ENCODE measurements at regions not wholly inside any gene's neighbourhood (a gene's known extent, or its start where the extent isn't known, plus 50 kb on each side); places are given as distances from the start of the nearest gene placed in this dataset.
"Not testable (repeated sequence)": the region's sequence is repeated elsewhere in the genome, so short reads cannot be mapped to it uniquely, and the experiment has no call there.

- 95 to 98% methylated on average over 4 to 5 of the region's 5 CpGs for WGBS, 2 experiments (ENCODE audit: insufficient coverage in 1 of 2, insufficient read length in 1 of 2)
- no peak for DNase-seq
- H3K4me1 Mint-ChIP-seq = no peaks in the 10 kb centered on the region
- H3K27me3 Mint-ChIP-seq (ENCODE audit: insufficient read depth) = no peaks in the 10 kb centered on the region
- Histone ChIP-seq H3K36me3 (ENCODE audit: control insufficient read depth, insufficient read depth, low read length) (no peaks in the 10 kb centered on the region), H3K9me3 (ENCODE audit: control insufficient read depth, low read length) (peaks cover 11% of the 10 kb centered on the region), H3K4me1 (ENCODE audit: control insufficient read depth, insufficient read depth, low read length) (no peaks in the 10 kb centered on the region), H3K9ac (ENCODE audit: extremely low read depth, low read length, poor library complexity, severe bottlenecking) (no peak overlapping the region), H3K4me3 (ENCODE audit: low read length) (no peak overlapping the region), H3K27me3 (ENCODE audit: control insufficient read depth, insufficient read depth, low read length, poor library complexity, severe bottlenecking) (no peaks in the 10 kb centered on the region), H3K27ac (ENCODE audit: low read depth, low read length) (no peak overlapping the region)
- H3K9me3 Mint-ChIP-seq = peaks cover 21% of the 10 kb centered on the region
- H3K4me3 Mint-ChIP-seq = no peak overlapping the region
- H3K36me3 Mint-ChIP-seq (ENCODE audit: low read depth) = peaks cover 10% of the 10 kb centered on the region
- no peak overlapping the region for H3K27ac Mint-ChIP-seq
- no peak for TF ChIP-seq CTCF (conservative IDR thresholded peaks at IDR 0.05)
Measured at GRCh38 chr2:175792199-175792598, 209.9 kb downstream of the LNPK start.

GRCh38 chr2:175786471-175787124 lies 215.5 kb downstream of the LNPK start:
- H3K4me1 Mint-ChIP-seq = no peaks in the 10 kb centered on the region
- no peak overlapping the region for H3K27ac ChIP-seq (ENCODE audit: low read depth, low read length)
- no peaks in the 10 kb centered on the region for H3K9me3 ChIP-seq (ENCODE audit: control insufficient read depth, low read length)
- no peaks in the 10 kb centered on the region for H3K4me1 ChIP-seq (ENCODE audit: control insufficient read depth, insufficient read depth, low read length)
- H3K36me3 Mint-ChIP-seq (ENCODE audit: low read depth) = no peaks in the 10 kb centered on the region
- no peak overlapping the region for H3K4me3 Mint-ChIP-seq
- H3K4me3 ChIP-seq (ENCODE audit: low read length) = no peak overlapping the region
- WGBS, 2 experiments (ENCODE audit: insufficient coverage in 1 of 2, insufficient read length in 1 of 2) = 88 to 100% methylated on average over 1 to 3 of the region's 3 CpGs
- H3K27ac Mint-ChIP-seq = no peak overlapping the region
- no peaks in the 10 kb centered on the region for H3K27me3 Mint-ChIP-seq (ENCODE audit: insufficient read depth)
- no peak for TF ChIP-seq CTCF (conservative IDR thresholded peaks at IDR 0.05)
- no peaks in the 10 kb centered on the region for H3K27me3 ChIP-seq (ENCODE audit: control insufficient read depth, insufficient read depth, low read length, poor library complexity, severe bottlenecking)
- DNase-seq = no peak
- H3K36me3 ChIP-seq (ENCODE audit: control insufficient read depth, insufficient read depth, low read length) = no peaks in the 10 kb centered on the region
- no peaks in the 10 kb centered on the region for H3K9me3 Mint-ChIP-seq
- no peak overlapping the region for H3K9ac ChIP-seq (ENCODE audit: extremely low read depth, low read length, poor library complexity, severe bottlenecking)

- H3K4me3 ChIP-seq (ENCODE audit: low read length); H3K9me3 ChIP-seq (ENCODE audit: control insufficient read depth, low read length); H3K4me1 ChIP-seq (ENCODE audit: control insufficient read depth, insufficient read depth, low read length); H3K4me1 Mint-ChIP-seq; H3K27ac Mint-ChIP-seq; H3K4me3 Mint-ChIP-seq; H3K9ac ChIP-seq (ENCODE audit: extremely low read depth, low read length, poor library complexity, severe bottlenecking); DNase-seq; H3K36me3 ChIP-seq (ENCODE audit: control insufficient read depth, insufficient read depth, low read length); H3K9me3 Mint-ChIP-seq; H3K27me3 ChIP-seq (ENCODE audit: control insufficient read depth, insufficient read depth, low read length, poor library complexity, severe bottlenecking); H3K27me3 Mint-ChIP-seq (ENCODE audit: insufficient read depth); H3K27ac ChIP-seq (ENCODE audit: low read depth, low read length); H3K36me3 Mint-ChIP-seq (ENCODE audit: low read depth): not testable (repeated sequence)
- 95 to 100% methylated on average over 1 to 2 of the region's 2 CpGs for WGBS, 2 experiments (ENCODE audit: insufficient coverage in 1 of 2, insufficient read length in 1 of 2)
Measured at GRCh38 chr2:175777337-175777736, 224.7 kb downstream of the LNPK start.

- Mint-ChIP-seq H3K9me3 (peaks cover 3% of the 10 kb centered on the region), H3K27me3 (ENCODE audit: insufficient read depth) (no peaks in the 10 kb centered on the region), H3K4me1 (peaks cover 5% of the 10 kb centered on the region), H3K36me3 (ENCODE audit: low read depth) (no peaks in the 10 kb centered on the region), H3K27ac (no peak overlapping the region), H3K4me3 (no peak overlapping the region)
- H3K4me3 ChIP-seq (ENCODE audit: low read length) = no peak overlapping the region
- H3K9me3 ChIP-seq (ENCODE audit: control insufficient read depth, low read length) = no peaks in the 10 kb centered on the region
- H3K27ac ChIP-seq (ENCODE audit: low read depth, low read length) = no peak overlapping the region
- no peaks in the 10 kb centered on the region for H3K4me1 ChIP-seq (ENCODE audit: control insufficient read depth, insufficient read depth, low read length)
- WGBS, 2 experiments (ENCODE audit: insufficient coverage in 1 of 2, insufficient read length in 1 of 2) = 100% methylated on average over 1 of the region's 1 CpG; no CpG with 5 or more reads in 1 of the 2 experiments
- TF ChIP-seq CTCF (conservative IDR thresholded peaks at IDR 0.05) = no peak
- H3K9ac ChIP-seq (ENCODE audit: extremely low read depth, low read length, poor library complexity, severe bottlenecking) = no peak overlapping the region
- no peaks in the 10 kb centered on the region for H3K36me3 ChIP-seq (ENCODE audit: control insufficient read depth, insufficient read depth, low read length)
- no peaks in the 10 kb centered on the region for H3K27me3 ChIP-seq (ENCODE audit: control insufficient read depth, insufficient read depth, low read length, poor library complexity, severe bottlenecking)
- DNase-seq = no peak
Measured at GRCh38 chr2:175769200-175769599, 232.9 kb downstream of the LNPK start.

All from endodermal cell (in vitro differentiated cells).